ENCODE measurements at regions not wholly inside any gene's neighbourhood (a gene's known extent, or its start where the extent isn't known, plus 50 kb on each side); places are given as distances from the start of the nearest gene placed in this dataset.

GRCh38 chr11:116446048-116446941, 326.5 kb downstream of the BUD13 start:
- POLR2A ChIA-PET (ENCODE audit: low non-redundant PET): no interaction called here
- DNase-seq (ENCODE audit: low spot score): peak; percentile 8
- TF ChIP-seq CTCF (conservative IDR thresholded peaks at IDR 0.05; ENCODE audit: low read depth): no peak
- CTCF ChIA-PET: no interaction called here
- H3K27ac ChIP-seq: no peak overlapping the region

- no peak for TF ChIP-seq CTCF (conservative IDR thresholded peaks at IDR 0.05; ENCODE audit: low read depth)
- DNase-seq (ENCODE audit: low spot score): no peak
- H3K27ac ChIP-seq: no peak overlapping the region
- POLR2A ChIA-PET (ENCODE audit: low non-redundant PET): no interaction called here
- CTCF ChIA-PET: no interaction called here
Observed at GRCh38 chr11:116445108-116446047, 327.4 kb downstream of the BUD13 start.

DNA sequence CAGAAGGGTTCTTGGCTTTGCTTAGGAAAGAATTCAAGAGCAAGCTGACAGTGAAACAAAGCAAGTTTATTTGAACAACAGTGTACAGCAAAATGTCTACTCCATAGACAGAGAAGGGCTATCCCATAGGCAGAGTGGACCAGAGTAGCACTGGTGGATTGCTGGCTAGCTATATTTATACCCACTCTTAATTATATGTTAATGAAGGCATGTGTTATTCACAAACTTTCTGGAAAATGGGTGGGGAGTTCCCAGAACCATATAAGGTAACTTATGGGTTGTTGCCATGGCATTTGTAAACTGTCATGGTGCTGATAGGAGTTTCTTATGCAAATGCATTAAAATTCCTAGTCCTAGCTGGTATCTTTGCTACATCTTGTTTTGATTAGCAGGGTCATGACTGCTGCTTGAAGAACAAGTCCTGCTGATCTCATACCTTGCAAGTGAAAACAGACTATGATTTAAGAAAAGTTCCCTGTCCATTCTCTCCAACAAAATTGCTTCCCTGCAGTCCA, 330.5 kb downstream of the BUD13 start:
- H3K27ac ChIP-seq: no peak overlapping the region
- DNase-seq (ENCODE audit: low spot score): no peak
- no peak for TF ChIP-seq CTCF (conservative IDR thresholded peaks at IDR 0.05; ENCODE audit: low read depth)
- ChIA-PET CTCF (no interaction called here), POLR2A (ENCODE audit: low non-redundant PET) (no interaction called here)

DNA sequence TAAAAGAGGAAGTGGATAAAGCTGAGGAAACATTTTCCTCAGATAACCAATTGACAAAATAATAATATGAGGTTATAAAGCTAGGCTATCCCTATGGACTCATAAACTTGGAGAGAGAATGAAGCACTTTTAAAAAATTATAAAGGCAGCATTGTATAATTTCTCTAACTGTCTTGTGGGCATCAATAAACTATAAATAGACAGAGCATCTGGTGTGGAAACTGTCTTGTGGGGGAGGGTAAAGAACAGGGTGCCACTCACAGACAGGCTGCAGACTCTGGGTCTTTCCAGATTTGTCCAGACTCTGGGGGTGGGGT, 333.5 kb downstream of the BUD13 start:
- DNase-seq (ENCODE audit: low spot score): no peak
- ChIA-PET POLR2A (ENCODE audit: low non-redundant PET) (no interaction called here), CTCF (no interaction called here)
- no peak overlapping the region for H3K27ac ChIP-seq
- no peak for TF ChIP-seq CTCF (conservative IDR thresholded peaks at IDR 0.05; ENCODE audit: low read depth)

DNA sequence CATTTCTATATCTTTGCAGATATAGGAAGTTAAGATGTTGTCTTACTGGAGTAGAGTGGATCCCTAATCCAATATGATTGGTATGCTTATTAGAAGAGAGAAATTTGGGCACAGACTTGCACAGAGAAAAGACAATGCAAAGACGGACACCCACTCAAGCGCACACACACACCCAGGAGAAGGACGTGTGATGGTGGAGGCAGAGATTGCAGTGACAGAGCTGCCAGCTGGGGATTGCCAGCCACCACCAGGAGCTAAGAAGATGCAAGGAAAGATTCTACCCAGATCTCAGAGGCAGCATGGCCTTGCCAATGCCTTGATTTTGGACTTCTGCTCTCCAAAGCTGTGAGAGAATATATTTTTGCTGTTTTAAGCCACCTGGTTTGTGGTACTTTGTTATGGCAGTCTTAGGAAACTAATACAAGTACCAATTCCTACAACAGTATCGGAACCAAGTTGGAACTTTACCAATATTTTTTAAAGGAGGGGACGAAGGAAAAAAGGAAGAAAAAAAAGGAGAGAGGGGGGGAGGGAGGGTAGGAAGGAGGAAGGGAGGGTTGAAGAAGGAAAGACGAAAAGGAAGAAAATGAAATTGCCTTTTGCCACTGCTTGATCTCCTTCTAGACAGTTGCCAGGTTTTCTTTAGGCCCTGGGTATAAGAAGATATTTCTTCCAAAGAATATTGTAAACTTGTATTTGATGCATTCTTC, 334.0 kb downstream of the BUD13 start:
- TF ChIP-seq CTCF (conservative IDR thresholded peaks at IDR 0.05; ENCODE audit: low read depth): no peak
- POLR2A ChIA-PET (ENCODE audit: low non-redundant PET): no interaction called here
- no peak for DNase-seq (ENCODE audit: low spot score)
- CTCF ChIA-PET: interaction anchor here (0.6 kb wide), 1 partner anchor 1057 kb away, joined by 5 read pairs; no protein-coding TSS in a partner anchor
- no peak overlapping the region for H3K27ac ChIP-seq

DNA sequence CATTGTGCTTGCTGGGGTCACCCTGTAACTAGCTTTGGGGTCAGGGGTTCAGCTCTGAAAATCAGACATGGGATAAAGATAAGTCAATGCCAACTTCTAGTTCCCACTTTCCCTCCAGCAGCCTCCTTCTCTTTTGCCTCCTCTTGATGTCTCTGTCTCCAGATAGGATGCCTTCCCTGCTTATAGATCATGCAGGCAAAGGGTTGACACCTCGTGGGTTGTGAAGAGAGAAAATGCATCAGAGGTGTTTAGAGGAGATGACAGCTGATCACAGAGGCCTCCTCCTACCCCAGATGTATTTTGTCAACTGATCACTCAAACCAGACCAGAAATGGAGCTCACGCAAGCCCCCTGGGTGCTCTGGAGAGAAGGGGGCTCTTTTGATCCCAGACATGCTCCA, 337.8 kb downstream of the BUD13 start:
- POLR2A ChIA-PET (ENCODE audit: low non-redundant PET): no interaction called here
- DNase-seq (ENCODE audit: low spot score): no peak
- CTCF ChIA-PET: no interaction called here
- H3K27ac ChIP-seq: no peak overlapping the region
- TF ChIP-seq CTCF (conservative IDR thresholded peaks at IDR 0.05; ENCODE audit: low read depth): no peak
